GM23338 (cell line): ENCODE measurements at regions not wholly inside any gene's neighbourhood (a gene's known extent, or its start where the extent isn't known, plus 50 kb on each side); places are given as distances from the start of the nearest gene placed in this dataset.
A peak's percentile ranks its signal among the peaks of the same experiment; 100 is the strongest.
"Not testable (repeated sequence)": the region's sequence is repeated elsewhere in the genome, so short reads cannot be mapped to it uniquely, and the experiment has no call there.

Source experiments
- ATAC-seq: fragments of 200-7000 bp; cut with Tn5 transposase; 3 replicates; pipeline ENCODE4 v1.9.1; 2020
- DNase-seq: peaks from one replicate; pipeline ENCODE4 v3.0.0-alpha.2; 2015; ENCODE audit warnings: low spot score
- H2AFZ ChIP-seq: fragments of 200-600 bp; sonication (generic); 2 replicates; pipeline ENCODE4 v1.8.0; 2016; ENCODE audit warnings: antibody characterized with exemption, mild to moderate bottlenecking, moderate library complexity
- H3F3A ChIP-seq: fragments of 200-600 bp; sonication (generic); replicated peaks from 2 replicates; pipeline ENCODE4 v1.8.0; 2017; ENCODE audit warnings: antibody characterized with exemption, mixed run types, low read depth
- H3K27ac ChIP-seq: fragments of 200-600 bp; sonication (generic); 2 replicates; pipeline ENCODE4 v1.6.1; 2016; ENCODE audit warnings: low read depth
- H3K27me3 ChIP-seq: fragments of 200-600 bp; sonication (generic); 2 replicates; pipeline ENCODE4 v1.8.0; 2016; ENCODE audit warnings: mild to moderate bottlenecking, mixed run types, moderate library complexity; ENCODE audit not compliant: insufficient read depth
- H3K36me3 ChIP-seq: fragments of 200-600 bp; sonication (generic); 2 replicates; pipeline ENCODE4 v1.8.0; 2016; ENCODE audit warnings: mild to moderate bottlenecking; ENCODE audit not compliant: insufficient read depth
- H3K4me1 ChIP-seq: fragments of 200-600 bp; sonication (generic); 2 replicates; pipeline ENCODE4 v1.8.0; 2016; ENCODE audit warnings: mild to moderate bottlenecking, moderate library complexity; ENCODE audit not compliant: insufficient read depth
- H3K4me2 ChIP-seq: fragments of 200-600 bp; sonication (generic); 2 replicates; pipeline ENCODE4 v1.7.1; 2017; ENCODE audit warnings: mixed run types
- H3K4me3 ChIP-seq: fragments of 200-600 bp; sonication (generic); 2 replicates; pipeline ENCODE4 v1.6.1; 2016; ENCODE audit warnings: mixed run types
- H3K79me2 ChIP-seq: fragments of 200-600 bp; sonication (generic); replicated peaks from 2 replicates; pipeline ENCODE4 v1.8.0; 2017; ENCODE audit warnings: mild to moderate bottlenecking; ENCODE audit not compliant: insufficient read depth
- H3K9me2 ChIP-seq: fragments of 200-600 bp; sonication (generic); 2 replicates; pipeline ENCODE4 v1.8.0; 2017; ENCODE audit not compliant: insufficient read depth
- H4K20me1 ChIP-seq: fragments of 200-600 bp; sonication (generic); replicated peaks from 2 replicates; pipeline ENCODE4 v1.8.0; 2017; ENCODE audit warnings: mild to moderate bottlenecking; ENCODE audit not compliant: insufficient read depth
- H3K27ac Mint-ChIP-seq: 2 replicates; pipeline ENCODE4 v1.8.0; 2020; ENCODE audit warnings: inconsistent platforms, mild to moderate bottlenecking, moderate library complexity, mixed read lengths
- H3K27me3 Mint-ChIP-seq: 3 replicates; pipeline ENCODE4 v1.8.0; 2022; ENCODE audit warnings: low read depth, mild to moderate bottlenecking, moderate library complexity, mixed read lengths, inconsistent platforms; ENCODE audit not compliant: insufficient read depth, poor library complexity
- H3K36me3 Mint-ChIP-seq: 3 replicates; pipeline ENCODE4 v1.8.0; 2021; ENCODE audit warnings: low read depth, mild to moderate bottlenecking, inconsistent platforms, moderate library complexity, mixed read lengths
- H3K4me1 Mint-ChIP-seq: 3 replicates; pipeline ENCODE4 v1.8.0; 2020; ENCODE audit warnings: mild to moderate bottlenecking, inconsistent platforms, mixed read lengths
- H3K4me3 Mint-ChIP-seq: 3 replicates; pipeline ENCODE4 v1.8.0; 2021; ENCODE audit warnings: moderate library complexity, mild to moderate bottlenecking, inconsistent platforms, mixed read lengths
- H3K9me3 Mint-ChIP-seq: 3 replicates; pipeline ENCODE4 v1.8.0; 2020; ENCODE audit warnings: moderate library complexity, mild to moderate bottlenecking, inconsistent platforms, mixed read lengths
- EZH2 ChIP-seq: fragments of 200-600 bp; sonication (generic); IDR thresholded peaks from one replicate; pipeline ENCODE4 v1.8.0; 2017; ENCODE audit warnings: antibody characterized with exemption, mild to moderate bottlenecking, low read depth; ENCODE audit not compliant: unreplicated experiment
- JUNB ChIP-seq: IDR thresholded peaks from one replicate; pipeline ENCODE4 v1.6.1; 2016; ENCODE audit warnings: antibody characterized with exemption; ENCODE audit not compliant: unreplicated experiment
- POLR2AphosphoS5 ChIP-seq: IDR thresholded peaks from 2 replicates; pipeline ENCODE4 v1.6.1; 2016; ENCODE audit warnings: antibody characterized with exemption, low read depth
- ZNF114 ChIP-seq: fragments of 250-450 bp; sonication (Bioruptor Pico); IDR thresholded peaks from 2 replicates; pipeline ENCODE4 v1.5.0; 2020; ENCODE audit warnings: mild to moderate bottlenecking, moderate library complexity
- TF ChIP-seq, protein P1 (sequence below): IDR thresholded peaks from one replicate; pipeline ENCODE4 v1.6.1; 2018; ENCODE audit warnings: antibody characterized with exemption; ENCODE audit not compliant: unreplicated experiment
- TF ChIP-seq, protein P2 (sequence below), 2 experiments: fragments of 200-600 bp in 1 of 2; sonication (generic) in 1 of 2; conservative IDR thresholded peaks; 2 replicates each; pipeline versions ENCODE4 v1.5.1 to v1.6.1; 2016 to 2017; ENCODE audit warnings: antibody characterized with exemption in 2 of 2, low read depth in 2 of 2, mild to moderate bottlenecking in 2 of 2, moderate library complexity in 1 of 2

DNA sequence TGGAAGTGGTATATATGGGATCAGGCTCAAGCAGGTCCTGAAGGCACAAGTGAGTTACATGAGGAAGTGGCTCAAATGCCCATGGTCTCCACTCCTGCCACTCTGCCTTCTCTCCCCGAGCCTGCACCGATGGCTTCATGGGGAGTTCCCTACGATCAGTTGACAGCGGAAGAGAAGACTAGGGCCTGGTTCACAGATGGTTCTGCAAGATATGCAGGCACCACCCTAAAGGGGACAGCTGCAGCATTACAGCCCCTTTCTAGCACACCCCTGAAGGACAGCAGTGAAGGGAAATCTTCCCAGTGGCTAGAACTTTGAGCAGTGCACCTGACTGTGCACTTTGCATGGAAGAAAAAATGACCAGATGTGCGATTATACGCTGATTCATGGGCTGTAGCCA lies 95.3 kb downstream of the HOXA1 start:
- no peaks in the 10 kb centered on the region for H3K79me2 ChIP-seq
- peaks cover 22% of the 10 kb centered on the region for H3K27me3 ChIP-seq
- peaks cover 3% of the 10 kb centered on the region; the same call in 2 of the 3 replicates for H3K4me1 Mint-ChIP-seq
- no peak for DNase-seq
- no peak overlapping the region for H3K27ac ChIP-seq
- H3F3A ChIP-seq: no peaks in the 10 kb centered on the region
- no peak for ATAC-seq
- peaks cover 13% of the 10 kb centered on the region for H3K27me3 Mint-ChIP-seq
- no peak overlapping the region for H2AFZ ChIP-seq
- no peak overlapping the region for H3K27ac Mint-ChIP-seq
- no peak overlapping the region for H3K4me3 ChIP-seq
- no peaks in the 10 kb centered on the region for H3K36me3 ChIP-seq
- no peak overlapping the region for H3K4me2 ChIP-seq
- H3K36me3 Mint-ChIP-seq: peaks cover 11% of the 10 kb centered on the region; the same call in 1 of the 3 replicates
- H4K20me1 ChIP-seq: 0 out of 2 replicates have a peak, but pooled peaks cover 2% of the 10 kb centered on the region
- TF ChIP-seq ZNF114 (CRISPR knock-in tag) (no peak), POLR2AphosphoS5 (no peak)
- TF ChIP-seq, protein P1, sequence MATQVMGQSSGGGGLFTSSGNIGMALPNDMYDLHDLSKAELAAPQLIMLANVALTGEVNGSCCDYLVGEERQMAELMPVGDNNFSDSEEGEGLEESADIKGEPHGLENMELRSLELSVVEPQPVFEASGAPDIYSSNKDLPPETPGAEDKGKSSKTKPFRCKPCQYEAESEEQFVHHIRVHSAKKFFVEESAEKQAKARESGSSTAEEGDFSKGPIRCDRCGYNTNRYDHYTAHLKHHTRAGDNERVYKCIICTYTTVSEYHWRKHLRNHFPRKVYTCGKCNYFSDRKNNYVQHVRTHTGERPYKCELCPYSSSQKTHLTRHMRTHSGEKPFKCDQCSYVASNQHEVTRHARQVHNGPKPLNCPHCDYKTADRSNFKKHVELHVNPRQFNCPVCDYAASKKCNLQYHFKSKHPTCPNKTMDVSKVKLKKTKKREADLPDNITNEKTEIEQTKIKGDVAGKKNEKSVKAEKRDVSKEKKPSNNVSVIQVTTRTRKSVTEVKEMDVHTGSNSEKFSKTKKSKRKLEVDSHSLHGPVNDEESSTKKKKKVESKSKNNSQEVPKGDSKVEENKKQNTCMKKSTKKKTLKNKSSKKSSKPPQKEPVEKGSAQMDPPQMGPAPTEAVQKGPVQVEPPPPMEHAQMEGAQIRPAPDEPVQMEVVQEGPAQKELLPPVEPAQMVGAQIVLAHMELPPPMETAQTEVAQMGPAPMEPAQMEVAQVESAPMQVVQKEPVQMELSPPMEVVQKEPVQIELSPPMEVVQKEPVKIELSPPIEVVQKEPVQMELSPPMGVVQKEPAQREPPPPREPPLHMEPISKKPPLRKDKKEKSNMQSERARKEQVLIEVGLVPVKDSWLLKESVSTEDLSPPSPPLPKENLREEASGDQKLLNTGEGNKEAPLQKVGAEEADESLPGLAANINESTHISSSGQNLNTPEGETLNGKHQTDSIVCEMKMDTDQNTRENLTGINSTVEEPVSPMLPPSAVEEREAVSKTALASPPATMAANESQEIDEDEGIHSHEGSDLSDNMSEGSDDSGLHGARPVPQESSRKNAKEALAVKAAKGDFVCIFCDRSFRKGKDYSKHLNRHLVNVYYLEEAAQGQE: no peak
- peaks cover 5% of the 10 kb centered on the region; the same call in 1 of the 2 replicates for H3K4me1 ChIP-seq
- H3K9me3 Mint-ChIP-seq: peaks cover 24% of the 10 kb centered on the region
- H3K9me2 ChIP-seq: no peaks in the 10 kb centered on the region
- no peak overlapping the region for H3K4me3 Mint-ChIP-seq

DNA sequence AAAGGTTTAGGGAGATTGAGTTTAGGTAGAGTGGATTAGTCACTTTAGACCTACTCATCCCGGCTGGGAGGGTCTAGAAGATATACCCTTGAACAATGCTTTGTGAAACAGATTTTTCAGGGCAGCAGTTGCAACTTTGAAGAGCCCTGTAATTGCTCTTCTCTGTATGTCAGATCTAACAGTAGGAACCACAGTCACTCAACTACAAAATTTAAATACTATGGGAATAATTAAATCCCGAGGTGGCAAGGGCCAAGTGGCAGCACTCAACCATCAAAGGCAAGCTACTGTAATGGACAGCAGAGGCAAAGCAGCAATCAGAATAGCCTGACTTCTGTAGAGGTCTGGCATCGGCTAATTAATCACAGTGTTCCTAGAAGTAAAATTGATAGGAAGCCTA lies 97.5 kb downstream of the HOXA1 start:
- Histone ChIP-seq H3K27me3 (peaks cover 44% of the 10 kb centered on the region), H3K4me1 (peaks cover 14% of the 10 kb centered on the region; the same call in 1 of the 2 replicates)
- H3F3A ChIP-seq, H3K9me2 ChIP-seq, H3K4me3 ChIP-seq, H4K20me1 ChIP-seq, H3K36me3 ChIP-seq, H3K27ac Mint-ChIP-seq, DNase-seq, H3K79me2 ChIP-seq, H3K4me3 Mint-ChIP-seq, ATAC-seq, H3K4me2 ChIP-seq, H3K27ac ChIP-seq, H2AFZ ChIP-seq: not testable (repeated sequence)
- Mint-ChIP-seq H3K36me3 (peaks cover 11% of the 10 kb centered on the region; the same call in 1 of the 3 replicates), H3K4me1 (peaks cover 12% of the 10 kb centered on the region), H3K27me3 (peaks cover 30% of the 10 kb centered on the region), H3K9me3 (peaks cover 24% of the 10 kb centered on the region)

DNA sequence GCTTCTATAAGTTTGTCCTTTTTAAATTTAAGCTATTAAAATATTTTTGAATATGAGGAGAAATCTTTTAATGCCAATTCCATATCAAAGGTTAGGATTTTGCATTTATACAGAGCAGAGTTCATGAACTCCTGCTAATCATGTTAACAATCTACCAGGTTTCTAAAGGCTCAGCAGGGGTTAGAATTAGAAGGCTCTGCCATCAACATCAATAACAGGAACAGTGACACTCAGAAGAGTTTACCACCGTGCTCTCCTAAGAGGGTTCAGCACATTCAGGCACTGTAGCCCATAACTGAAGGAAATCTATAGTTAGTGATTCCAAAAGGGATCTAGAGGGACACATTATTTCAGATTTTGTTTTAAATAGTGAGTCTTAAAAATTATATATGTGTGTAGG lies 100.1 kb downstream of the HOXA1 start:
- no peak overlapping the region for H3K4me3 ChIP-seq
- ATAC-seq (peak; percentile 81), DNase-seq (peak; percentile 14)
- H4K20me1 ChIP-seq: 0 out of 2 replicates have a peak, but pooled peaks cover 5% of the 10 kb centered on the region
- no peak overlapping the region for H3K27ac ChIP-seq
- peaks cover 14% of the 10 kb centered on the region; the same call in 1 of the 2 replicates for H3K4me1 ChIP-seq
- H3K79me2 ChIP-seq: no peaks in the 10 kb centered on the region
- H2AFZ ChIP-seq: no peak overlapping the region
- Mint-ChIP-seq H3K4me1 (peaks cover 12% of the 10 kb centered on the region), H3K36me3 (peaks cover 8% of the 10 kb centered on the region; the same call in 1 of the 3 replicates), H3K27me3 (peaks cover 40% of the 10 kb centered on the region), H3K4me3 (no peak overlapping the region), H3K27ac (no peak overlapping the region), H3K9me3 (peaks cover 23% of the 10 kb centered on the region)
- H3K36me3 ChIP-seq: no peaks in the 10 kb centered on the region
- no peaks in the 10 kb centered on the region for H3K9me2 ChIP-seq
- 0 out of 2 replicates have a peak overlapping the region, but pooled peaks have one; percentile 25 for H3K4me2 ChIP-seq
- H3F3A ChIP-seq: no peaks in the 10 kb centered on the region
- peaks cover 54% of the 10 kb centered on the region for H3K27me3 ChIP-seq
- no peak for TF ChIP-seq EZH2
- TF ChIP-seq, protein P2, sequence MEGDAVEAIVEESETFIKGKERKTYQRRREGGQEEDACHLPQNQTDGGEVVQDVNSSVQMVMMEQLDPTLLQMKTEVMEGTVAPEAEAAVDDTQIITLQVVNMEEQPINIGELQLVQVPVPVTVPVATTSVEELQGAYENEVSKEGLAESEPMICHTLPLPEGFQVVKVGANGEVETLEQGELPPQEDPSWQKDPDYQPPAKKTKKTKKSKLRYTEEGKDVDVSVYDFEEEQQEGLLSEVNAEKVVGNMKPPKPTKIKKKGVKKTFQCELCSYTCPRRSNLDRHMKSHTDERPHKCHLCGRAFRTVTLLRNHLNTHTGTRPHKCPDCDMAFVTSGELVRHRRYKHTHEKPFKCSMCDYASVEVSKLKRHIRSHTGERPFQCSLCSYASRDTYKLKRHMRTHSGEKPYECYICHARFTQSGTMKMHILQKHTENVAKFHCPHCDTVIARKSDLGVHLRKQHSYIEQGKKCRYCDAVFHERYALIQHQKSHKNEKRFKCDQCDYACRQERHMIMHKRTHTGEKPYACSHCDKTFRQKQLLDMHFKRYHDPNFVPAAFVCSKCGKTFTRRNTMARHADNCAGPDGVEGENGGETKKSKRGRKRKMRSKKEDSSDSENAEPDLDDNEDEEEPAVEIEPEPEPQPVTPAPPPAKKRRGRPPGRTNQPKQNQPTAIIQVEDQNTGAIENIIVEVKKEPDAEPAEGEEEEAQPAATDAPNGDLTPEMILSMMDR (conservative IDR thresholded peaks at IDR 0.05; ENCODE audit: low read depth in 2 of 2): no peak
- TF ChIP-seq JUNB: no peak
